ELF-1 (cell line): ENCODE measurements at regions not wholly inside any gene's neighbourhood (a gene's known extent, or its start where the extent isn't known, plus 50 kb on each side); places are given as distances from the start of the nearest gene placed in this dataset.

Source experiments
- DNase-seq: peaks from one replicate; pipeline ENCODE4 v3.0.0-alpha.2; 2016; ENCODE audit warnings: low read depth, low spot score

- DNase-seq, result no peak
Measured at GRCh38 chr2:20523073-20523798, 76.4 kb downstream of the RHOB start.

GRCh38 chr2:20523799-20524187 lies 76.9 kb downstream of the RHOB start:
- DNase-seq, result no peak

GRCh38 chr2:20524412-20525040 lies 77.7 kb downstream of the RHOB start:
- no peak for DNase-seq

GRCh38 chr2:20525041-20526035 lies 78.5 kb downstream of the RHOB start:
- DNase-seq, result peak; percentile 55

- DNase-seq, result no peak
Measured at GRCh38 chr2:20526160-20526559, 79.3 kb downstream of the RHOB start.

- no peak for DNase-seq
Measured at GRCh38 chr2:20526708-20527107, 79.8 kb downstream of the RHOB start.

GRCh38 chr2:20528713-20529112 lies 81.8 kb downstream of the RHOB start:
- DNase-seq, result no peak

GRCh38 chr2:20530520-20530919 lies 83.6 kb downstream of the RHOB start:
- peak; percentile 57 for DNase-seq

GRCh38 chr2:20531633-20532262 lies 84.9 kb downstream of the RHOB start:
- no peak for DNase-seq

- DNase-seq, result peak; percentile 95
Measured at GRCh38 chr2:20532634-20533437, 86.0 kb downstream of the RHOB start.

GRCh38 chr2:20533993-20534622 lies 87.2 kb downstream of the RHOB start:
- DNase-seq, result no peak

GRCh38 chr2:20534913-20535801 lies 88.3 kb downstream of the RHOB start:
- peak; percentile 61 for DNase-seq

- peak; percentile 86 for DNase-seq
Measured at GRCh38 chr2:20536619-20537422, 89.9 kb downstream of the RHOB start.

- peak; percentile 81 for DNase-seq
Measured at GRCh38 chr2:20537423-20538307, 90.8 kb downstream of the RHOB start.

- DNase-seq, result no peak
Measured at GRCh38 chr2:20538308-20539132, 91.6 kb downstream of the RHOB start.

GRCh38 chr2:20539133-20539719 lies 92.4 kb downstream of the RHOB start:
- no peak for DNase-seq
